Activated CD4-positive, alpha-beta T cell treated with anti-CD3 and anti-CD28 coated beads, Interleukin-2, amount 50 U/mL, for 48 hours (primary cell): ENCODE measurements at regions not wholly inside any gene's neighbourhood (a gene's known extent, or its start where the extent isn't known, plus 50 kb on each side); places are given as distances from the start of the nearest gene placed in this dataset.

ENCODE experiments used
- DNase-seq, 2 experiments: peaks; one replicate each; pipeline ENCODE4 v3.0.0-alpha.2; 2020

DNA sequence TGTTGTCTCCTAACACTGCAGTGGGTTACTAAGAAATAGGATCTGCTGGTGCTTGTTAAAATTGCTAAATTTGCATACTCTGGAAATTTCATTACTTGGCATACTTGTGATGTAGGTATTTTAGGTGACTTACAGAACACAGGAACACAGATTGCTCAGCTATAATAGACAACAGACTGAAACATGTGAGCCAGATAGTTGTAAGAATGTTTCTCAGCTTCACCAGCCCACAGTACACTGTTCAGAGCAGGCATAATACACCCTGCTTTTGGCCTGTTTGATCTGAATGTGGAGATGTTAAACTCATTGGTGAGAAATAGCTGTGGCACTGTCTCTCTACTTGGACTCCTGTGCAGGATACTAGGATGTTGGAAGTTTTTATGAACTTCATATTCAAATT lies 275.7 kb downstream of the CSNK1G3 start:
- no peak for DNase-seq

DNA sequence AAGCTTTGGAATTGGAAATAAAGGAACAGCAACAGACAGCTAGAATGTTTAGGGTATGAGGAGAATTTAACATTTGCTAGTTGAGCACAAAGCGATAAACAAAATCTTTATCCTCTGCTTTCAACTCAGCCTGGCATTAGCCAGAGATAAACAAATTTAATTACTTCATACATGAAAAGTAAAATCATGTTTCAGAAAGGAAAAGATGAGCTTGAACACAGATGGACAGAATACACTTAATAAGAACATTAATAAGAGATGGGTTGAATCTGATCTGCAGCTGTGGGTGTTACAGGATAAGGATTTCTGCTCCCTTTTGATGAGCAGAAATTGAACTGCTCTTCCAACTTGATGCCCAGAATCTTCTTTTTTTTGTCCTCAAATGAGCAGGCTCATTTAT lies 275.2 kb downstream of the CSNK1G3 start:
- DNase-seq, result no peak

DNA sequence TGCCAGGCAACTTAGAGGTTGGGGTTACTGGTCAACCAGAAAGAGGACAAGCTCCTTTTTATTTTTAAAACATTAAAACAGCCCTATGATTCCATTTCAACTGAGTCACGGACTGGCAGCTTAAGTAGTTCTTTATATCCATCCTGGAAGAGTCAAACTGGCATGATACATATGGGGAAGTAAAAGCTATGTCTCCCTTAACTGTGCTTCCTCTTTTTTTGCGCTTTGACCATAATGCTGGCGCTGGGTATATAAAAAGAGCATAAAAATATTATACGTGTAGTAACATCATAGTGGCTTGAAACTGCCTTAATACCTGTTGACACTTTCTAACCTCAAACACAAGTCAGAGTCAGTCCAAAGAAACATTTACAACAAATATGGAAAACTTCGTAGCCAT lies 274.4 kb downstream of the CSNK1G3 start:
- DNase-seq, result no peak

DNA sequence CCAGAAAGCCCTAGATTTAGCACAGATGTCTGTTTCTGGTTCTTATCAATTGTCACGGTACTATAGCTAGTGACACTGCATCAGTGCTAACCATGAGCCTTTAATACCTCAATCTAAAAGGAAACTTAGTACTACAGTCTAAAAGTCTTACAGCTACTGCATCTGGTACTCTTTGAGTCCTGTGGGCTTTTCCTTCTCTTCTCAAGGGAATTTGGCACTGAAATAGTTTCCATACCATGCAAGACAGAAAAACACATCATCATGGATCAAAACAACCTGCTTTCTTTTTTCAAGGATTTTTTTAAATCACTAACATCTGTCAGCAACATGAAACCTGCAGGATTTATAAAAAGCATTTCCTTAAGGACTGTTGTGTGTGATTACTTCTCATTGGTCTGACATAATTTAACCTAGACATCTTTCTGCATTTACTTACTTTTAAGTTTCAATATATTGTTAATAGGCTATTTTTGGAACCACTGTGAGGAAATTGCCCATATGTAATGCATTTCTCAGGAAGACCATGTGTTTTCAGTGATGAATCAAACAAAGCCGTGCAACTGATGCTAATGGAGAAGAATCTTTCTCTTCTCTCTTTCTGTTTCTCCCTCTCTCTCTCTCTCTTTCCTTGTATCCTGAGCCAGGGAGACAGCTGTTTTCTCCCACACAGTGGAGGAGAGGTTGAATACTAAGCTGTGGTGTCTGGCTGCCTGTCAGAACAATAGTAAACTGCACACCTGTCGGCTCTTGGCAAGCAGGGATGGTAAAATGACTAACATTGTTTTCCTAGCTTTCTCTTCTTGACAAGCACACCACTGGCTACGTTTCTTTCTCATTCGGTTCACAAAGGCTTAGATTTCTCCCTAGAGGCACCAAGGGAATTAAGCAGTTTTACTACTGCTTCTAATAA lies 273.4 kb downstream of the CSNK1G3 start:
- DNase-seq, result no peak

DNA sequence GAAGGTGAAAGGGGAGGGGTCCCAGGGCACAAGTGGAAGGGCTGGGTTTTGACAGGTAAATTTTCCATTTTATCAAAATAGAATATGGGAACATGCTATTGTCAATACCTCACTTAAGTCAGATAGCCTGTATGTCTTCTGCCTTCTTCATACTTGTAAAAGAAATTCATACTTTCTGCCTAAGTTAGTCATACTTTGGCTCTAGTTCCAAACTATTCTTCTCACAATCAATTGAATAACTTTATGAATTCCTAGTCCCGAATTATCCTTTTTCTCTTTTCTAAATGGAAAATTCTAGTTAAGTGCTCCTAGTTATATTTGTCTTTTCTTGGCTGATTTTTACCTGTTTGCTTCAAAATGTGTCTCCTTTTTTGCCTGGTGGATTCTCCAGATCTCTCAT lies 271.4 kb downstream of the CSNK1G3 start:
- no peak for DNase-seq

DNA sequence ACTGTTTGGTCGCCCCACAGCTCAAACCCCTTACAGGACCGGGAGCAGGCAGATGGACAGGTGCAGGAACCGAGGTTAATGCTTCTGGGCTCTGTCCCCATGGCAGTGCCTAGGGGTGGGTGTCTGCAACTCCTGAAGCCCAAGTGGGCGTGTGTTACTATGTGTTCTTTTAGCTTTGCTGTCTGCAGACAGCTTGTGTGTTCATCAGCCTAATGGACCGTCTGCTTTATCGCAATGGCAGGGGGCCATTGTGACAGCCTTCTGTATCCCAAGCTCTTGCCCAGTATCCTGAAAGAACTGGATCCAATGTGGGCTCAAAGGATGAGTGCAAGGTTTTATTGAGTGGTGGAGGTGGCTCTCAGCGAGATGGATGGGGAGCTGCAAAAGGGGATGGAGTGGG lies 266.7 kb downstream of the CSNK1G3 start:
- DNase-seq, result no peak

DNA sequence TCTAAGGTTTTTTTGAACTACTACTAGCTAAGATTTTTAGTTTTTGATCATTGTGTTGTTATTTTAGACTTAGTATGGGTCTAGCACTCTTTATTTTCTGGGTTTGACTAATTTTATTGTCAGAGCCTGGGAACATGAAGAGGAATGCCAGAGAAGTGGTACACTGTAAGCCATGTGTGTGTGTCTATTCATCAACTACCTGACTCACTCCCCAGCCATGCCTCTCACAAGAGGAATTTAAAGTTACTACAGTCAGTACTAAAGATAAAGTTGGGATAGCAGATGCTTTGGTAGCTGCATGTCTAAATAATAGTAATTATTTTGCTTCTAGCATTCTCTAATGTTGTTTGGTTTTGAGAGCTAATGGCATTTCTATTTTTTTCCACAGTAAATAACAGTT lies 264.8 kb downstream of the CSNK1G3 start:
- DNase-seq, result no peak

DNA sequence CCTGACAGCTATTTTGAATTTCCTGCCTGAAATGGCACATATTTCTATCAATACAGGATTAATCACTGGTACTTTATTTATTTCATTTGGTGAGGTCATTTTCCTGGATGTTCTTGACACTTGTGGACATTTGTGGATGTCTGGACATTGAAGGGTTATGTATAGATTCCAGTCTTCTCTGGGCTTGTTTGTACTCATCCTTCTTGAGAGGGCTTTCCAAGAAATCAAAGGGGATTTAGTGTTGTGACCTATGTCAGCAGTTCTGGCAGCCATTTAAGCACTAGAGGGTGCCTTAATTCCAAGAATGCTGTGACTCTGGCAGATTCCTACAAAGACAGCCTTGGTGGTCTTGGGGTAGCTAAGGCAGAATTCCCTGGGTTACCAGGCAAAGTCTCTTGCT lies 259.7 kb downstream of the CSNK1G3 start:
- no peak for DNase-seq

DNA sequence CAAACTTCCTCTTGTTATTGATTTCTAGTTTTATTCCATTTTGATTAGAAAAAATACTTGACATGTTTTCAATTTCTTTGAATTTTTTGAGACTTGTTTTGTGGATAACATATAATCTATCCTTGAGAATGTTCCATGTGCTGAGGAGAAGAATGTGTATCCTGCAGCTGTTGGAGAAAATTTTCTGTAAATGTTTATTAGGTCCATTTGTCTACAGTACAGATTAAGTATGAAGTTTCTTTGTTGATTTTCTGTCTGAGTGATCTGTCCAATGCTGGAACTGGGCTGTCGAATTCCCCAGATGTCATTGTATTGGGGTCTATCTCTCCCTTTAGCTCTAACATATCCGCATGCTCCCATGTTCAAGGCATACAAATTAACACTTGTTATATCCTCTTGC lies 251.2 kb downstream of the CSNK1G3 start:
- no peak for DNase-seq

DNA sequence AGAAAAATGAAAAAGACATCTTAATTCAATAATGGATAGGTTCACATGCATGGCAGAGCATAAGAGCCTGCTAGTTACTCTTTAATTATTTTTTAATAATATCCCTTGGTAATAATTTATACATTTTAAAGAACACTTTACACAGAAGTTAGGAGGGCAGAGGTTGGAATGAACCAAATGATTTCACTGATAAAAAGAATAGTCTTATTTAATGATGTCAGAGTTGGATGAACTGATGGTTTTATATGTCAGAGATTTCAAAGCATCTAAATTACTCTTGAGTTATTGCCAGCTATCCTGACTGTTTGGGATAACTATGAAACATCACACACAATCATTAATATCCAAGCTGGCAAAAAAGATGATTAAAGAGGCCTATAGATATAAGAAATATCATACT lies 244.8 kb downstream of the CSNK1G3 start:
- DNase-seq, result no peak

DNA sequence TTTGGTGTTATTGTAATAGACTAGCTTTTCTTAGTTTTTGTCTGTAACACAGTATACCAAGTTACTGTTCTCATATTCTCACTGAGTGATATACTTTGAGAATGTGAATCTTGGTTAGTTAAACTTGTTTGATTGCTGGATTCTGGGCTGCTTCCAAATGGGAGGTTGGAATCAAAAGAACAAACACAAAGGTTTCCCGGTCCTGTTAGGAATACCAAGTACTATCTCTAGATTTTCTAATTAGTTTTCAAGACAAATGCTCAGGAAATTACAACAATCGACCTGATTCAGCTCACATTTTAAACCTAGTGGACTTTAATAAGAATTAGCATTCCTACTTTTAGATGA lies 244.3 kb downstream of the CSNK1G3 start:
- DNase-seq, result no peak

DNA sequence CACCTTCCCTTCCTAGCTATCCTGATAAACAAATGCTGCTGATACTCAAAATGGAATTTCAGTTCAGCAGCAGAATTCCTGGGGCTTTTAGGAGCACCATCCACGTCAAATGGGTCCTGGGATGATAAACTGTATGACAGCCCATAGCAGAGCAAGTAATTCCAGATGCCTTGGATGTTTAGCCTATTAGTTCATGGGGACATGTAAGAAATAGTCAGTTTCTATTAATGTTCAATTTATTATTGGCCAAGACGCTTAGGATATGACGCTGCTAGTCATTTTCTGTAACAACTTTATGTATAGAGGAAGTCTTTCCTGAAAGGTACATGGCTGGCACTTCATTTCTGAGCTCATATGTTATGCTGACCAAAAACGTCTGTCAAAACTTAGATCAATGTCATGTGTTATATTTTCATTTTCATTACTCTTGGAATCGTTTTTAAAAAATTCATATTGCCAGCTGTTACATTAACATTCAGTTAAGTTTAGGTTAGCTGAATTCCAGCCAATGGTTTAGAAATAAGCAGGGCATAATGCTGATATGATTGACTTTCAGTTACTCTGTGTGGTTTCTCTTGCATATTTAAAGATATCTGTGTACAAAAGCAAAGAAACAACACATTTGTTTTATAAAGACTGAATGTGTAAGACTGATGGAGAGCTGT lies 243.8 kb downstream of the CSNK1G3 start:
- DNase-seq, result no peak

DNA sequence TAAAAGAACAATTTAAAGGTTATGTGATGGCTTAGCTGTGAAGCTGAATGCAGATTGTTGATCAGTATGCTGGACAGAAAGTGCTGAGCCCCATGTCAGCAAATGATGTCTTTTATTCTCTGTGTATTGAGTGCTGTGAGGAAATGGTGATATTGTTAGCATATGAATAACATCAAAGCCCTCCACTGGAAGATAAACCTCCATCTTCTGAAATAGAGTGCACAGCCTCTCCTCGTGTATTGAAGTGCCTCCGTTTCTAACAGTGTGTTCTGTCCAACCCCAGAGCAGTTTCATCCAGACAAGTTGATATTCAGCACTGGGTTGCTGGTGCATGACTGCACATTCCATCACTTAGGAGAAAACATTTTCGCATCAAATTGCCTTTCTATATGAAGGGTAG lies 242.9 kb downstream of the CSNK1G3 start:
- DNase-seq, result no peak

DNA sequence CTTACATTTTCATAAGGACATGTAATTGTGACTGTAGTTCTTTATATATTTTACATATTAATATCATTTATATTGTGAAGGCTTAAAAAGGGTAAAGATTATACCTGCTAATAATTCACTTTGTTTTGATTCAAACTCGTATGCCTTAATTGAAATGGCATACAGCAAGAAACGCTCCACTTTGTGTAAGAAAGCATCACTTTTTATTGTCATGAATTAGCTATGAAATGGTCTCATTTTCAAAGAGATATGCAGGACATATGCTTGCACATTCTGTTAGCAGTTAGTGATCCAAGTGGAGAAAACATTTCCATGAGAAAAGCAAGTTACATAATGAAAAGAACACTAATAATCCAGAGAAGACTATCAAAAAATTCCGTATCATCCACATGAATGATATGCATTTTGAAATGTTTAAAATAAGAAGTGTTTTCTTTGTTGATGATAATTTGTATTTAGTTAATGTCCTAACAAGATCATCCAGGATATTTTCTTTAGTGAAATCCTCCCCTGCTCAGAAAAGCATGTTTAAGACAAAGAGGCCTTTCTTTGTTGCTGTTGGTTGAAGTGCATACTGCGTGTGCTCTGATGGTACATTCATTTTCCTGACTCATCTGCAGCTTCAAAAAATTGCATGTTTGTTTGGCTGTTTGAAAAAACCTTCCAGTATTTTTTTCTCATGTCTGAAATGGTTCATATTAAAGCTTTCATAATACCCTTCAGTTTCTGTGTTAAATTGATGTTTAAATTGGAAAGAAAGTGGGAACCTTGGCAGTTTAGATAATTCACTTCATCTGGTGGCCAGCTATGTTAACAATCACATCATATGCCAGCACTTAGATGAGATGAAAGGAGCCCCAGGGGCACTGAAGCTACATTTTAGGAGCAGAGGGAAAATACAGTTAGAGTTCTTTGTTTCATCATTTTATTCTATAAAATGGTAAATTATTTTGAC lies 242.2 kb downstream of the CSNK1G3 start:
- DNase-seq, result no peak

DNA sequence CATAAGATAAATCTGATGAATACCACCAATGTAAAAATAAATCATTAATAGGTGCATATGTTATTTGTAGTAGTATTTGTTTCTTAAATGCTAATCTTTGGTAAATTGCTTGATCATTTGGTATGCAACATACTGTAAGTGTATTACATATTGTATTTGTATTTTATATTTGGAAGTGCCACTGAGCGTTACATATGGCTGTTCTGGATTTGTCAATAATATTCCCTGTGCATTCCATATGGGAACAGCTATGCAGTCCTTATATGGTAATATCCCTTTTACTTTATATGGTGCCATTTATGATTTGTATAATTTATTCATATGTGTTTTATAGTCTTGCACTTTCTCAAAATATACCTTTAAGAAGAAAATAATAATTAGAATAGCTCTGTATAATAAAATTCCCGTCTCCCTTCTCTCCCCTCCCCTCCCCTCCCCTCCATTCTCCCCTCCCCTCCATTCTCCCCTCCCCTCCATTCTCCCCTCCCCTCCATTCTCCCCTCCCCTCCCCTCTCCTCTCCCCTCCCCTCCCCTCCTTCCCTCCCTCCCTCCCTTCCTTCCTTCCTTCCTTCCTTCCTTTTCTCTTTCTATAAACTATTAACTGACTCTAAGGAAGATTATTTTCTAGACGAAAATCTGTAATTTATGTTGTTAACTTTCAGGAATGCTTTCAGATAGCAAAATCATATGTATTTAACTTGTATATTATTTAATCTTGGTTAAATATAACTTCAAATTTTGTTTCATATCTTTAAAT lies 241.4 kb downstream of the CSNK1G3 start:
- no peak for DNase-seq

DNA sequence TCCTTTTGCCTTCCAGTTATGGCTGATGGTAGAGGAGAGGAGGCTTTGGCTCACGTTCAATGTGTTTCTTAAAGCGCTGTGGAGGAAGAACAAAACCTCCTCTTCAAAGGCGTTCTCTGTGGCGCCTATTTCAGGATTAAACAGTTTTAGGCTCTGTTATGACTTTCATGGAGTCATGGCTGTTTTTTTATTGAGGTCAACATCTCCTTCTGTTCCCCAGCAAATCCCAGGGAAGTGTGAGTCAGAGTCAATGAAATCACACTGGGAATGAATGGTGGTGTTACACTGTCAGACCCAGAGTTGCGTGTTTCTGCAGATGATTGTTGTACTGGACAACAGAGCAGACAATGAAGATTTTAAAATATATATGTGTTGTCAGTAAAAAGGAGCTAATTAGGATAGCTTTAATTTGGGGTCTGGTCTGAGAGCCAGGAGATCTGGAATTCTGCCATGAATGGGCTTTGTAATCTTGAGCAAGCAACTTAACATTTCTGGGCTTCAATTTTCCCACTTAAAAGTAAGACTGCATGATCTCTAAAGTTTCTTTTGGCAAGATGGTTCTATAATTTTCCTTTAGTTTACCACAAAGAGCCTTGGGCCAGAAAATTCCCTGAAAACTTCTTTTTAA lies 240.7 kb downstream of the CSNK1G3 start:
- no peak for DNase-seq

DNA sequence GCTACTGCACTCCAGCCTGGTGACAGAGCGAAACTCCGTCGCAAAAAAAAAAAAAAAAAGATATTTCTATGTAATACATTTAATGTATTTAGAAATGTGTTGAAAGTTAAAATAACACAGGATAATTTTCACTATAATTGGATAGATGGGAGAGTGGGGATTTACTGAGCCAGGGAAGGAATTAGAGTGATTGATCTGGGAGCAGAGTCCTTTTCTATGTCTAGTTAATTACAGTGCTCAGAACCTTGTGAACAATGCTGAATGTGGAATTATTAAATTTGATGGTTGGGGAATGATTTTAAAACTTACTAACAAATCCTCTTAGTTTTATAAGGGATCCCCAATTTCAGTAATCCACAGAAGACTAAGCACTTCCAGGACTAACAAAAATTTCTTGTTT lies 239.7 kb downstream of the CSNK1G3 start:
- DNase-seq, result no peak

DNA sequence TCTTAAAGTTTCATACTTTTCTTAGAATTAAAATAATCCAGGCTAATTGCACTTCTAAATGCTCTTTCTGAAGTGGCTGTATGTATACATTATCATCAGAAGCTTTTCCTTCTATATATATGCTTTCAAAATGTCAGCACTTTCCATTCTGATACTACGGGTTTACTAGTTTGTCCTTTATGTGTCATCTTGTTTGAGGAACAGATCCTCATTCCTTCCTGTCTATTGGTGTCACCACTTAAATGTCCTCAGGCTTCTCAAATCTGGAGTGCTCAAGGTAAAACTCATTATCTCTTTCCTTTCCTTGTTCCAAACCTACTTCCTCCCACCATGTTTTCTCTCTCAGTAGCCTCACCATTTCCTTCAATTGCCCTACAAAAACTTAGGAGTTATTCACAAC lies 236.3 kb downstream of the CSNK1G3 start:
- DNase-seq, result no peak

DNA sequence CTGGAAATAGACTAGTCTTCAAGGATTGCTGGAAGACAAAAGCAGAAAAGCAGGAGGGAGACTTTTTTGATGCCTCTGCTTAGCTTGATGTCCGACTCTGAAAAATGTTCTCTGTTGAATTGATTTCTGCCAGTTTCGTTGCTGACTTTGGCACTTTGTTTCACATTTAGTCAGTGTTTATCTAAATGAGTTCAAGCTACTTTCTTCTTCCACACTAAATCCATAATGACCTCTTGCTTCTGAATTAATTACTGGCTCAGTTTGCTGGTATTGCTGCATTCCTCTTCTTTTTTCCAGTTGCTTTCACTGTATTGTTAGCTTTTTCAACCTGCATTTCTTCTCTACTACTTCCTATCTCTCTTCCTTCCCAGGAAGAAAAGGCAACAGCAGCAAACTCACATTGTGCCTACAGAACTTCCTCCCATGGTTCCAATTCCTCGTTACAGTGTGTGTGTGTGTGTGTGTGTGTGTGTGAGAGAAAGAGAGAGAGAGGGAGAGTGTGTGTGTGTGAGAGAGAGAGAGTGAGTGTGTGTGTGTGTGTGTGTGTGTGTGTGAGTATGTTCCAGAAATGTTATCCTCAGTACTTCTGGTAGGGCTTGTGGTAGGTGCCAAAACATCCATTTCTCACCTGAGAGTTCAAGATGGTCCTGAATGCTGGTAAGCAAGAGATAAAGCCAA lies 234.8 kb downstream of the CSNK1G3 start:
- no peak for DNase-seq

DNA sequence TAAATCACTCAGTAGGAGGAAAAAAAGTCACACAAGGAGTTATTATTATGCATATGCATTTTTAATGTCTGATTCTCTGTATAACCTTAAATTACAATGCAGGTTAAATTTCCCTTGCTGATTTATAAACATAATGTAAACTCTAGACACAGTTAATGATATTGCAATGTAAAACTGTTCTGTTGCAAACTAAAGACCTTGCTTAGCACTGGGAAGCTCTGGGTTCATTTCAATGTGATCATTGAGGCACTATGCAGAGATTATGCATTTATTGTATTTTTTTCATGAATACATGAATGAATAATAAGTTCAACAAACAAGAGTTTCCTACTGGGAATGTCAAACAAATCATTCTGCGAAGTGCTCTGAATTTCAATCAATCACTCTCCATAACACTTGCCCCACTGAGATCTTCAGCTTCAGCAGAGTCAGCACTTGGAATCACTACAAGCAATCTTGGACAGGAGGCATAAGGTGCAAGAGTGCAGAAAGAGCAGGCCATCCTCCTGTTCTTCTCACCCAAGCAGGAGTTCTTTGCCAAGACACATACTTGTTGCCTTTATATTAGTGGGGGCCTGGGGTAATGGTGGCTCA lies 232.1 kb downstream of the CSNK1G3 start:
- no peak for DNase-seq

DNA sequence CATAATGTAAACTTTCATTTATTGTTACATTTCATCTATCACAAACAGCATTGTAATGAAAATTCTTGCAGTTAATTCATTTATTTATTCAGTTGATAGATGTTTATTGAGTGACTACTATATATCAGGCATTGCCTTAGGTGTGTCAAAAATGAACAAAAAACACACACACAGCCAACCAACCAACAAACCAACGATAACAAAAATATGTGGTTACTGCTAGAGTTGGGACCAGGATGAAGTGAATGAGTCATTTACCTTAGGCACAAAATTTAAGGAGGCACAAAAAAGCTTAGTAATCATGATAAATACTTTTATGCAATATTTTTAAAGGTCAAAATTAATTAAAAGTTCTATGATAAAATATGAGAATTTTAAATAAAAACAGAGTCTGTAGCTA lies 223.4 kb downstream of the CSNK1G3 start:
- no peak for DNase-seq
